ENCODE measurements at regions not wholly inside any gene's neighbourhood (a gene's known extent, or its start where the extent isn't known, plus 50 kb on each side); places are given as distances from the start of the nearest gene placed in this dataset.

- no peak for TF ChIP-seq CTCF (IDR thresholded peaks at IDR 0.05; ENCODE audit: low read depth, low read length)
- no peak for TF ChIP-seq EZH2phosphoT487 (IDR thresholded peaks at IDR 0.05; ENCODE audit: low read depth)
Observed at GRCh38 chr4:9716093-9716492, 65.3 kb upstream of the DRD5 start.
